HEK293 (cell line): ENCODE measurements at regions not wholly inside any gene's neighbourhood (a gene's known extent, or its start where the extent isn't known, plus 50 kb on each side); places are given as distances from the start of the nearest gene placed in this dataset.

ENCODE experiments used
- CTCF ChIA-PET: fragments of 350-600 bp; formaldehyde crosslinking; extraction: SDS; loops from one replicate; lab custom pipeline; 2021; ENCODE audit warnings: antibody characterized with exemption; lab: Yijun Ruan, JAX
- POLR2A ChIA-PET: fragments of 300-600 bp; formaldehyde crosslinking; extraction: SDS; loops from one replicate; lab custom pipeline; 2020; ENCODE audit warnings: antibody characterized with exemption, inconsistent platforms; lab: Yijun Ruan, JAX
- H3K27ac ChIP-seq: fragments of 200-500 bp; sonication (Bioruptor generic); 2 replicates; pipeline ENCODE4 v1.5.1; 2014; ENCODE audit warnings: low read depth, low read length, control low read depth, inconsistent platforms; ENCODE audit errors: extremely low read depth
- H3K36me3 ChIP-seq, 2 experiments: fragments of 200-500 bp in 1 of 2; sonication (Bioruptor generic) in 1 of 2; 1 replicate in 1 of 2; 2 replicates in 1 of 2; pipeline ENCODE4 v1.5.1; 2014 to 2017; ENCODE audit warnings: inconsistent platforms in 2 of 2, low read length in 2 of 2; ENCODE audit not compliant: control insufficient read depth in 2 of 2, insufficient read depth in 1 of 2
- H3K4me1 ChIP-seq: fragments of 200-500 bp; sonication (Bioruptor generic); 2 replicates; pipeline ENCODE4 v1.5.1; 2014; ENCODE audit warnings: mild to moderate bottlenecking, low read length, inconsistent platforms; ENCODE audit not compliant: control insufficient read depth, insufficient read depth
- H3K4me3 ChIP-seq: 2 replicates; pipeline ENCODE4 v1.5.1; 2011; ENCODE audit warnings: low read depth, mild to moderate bottlenecking, control low read depth, low read length, moderate library complexity
- H3K9me3 ChIP-seq: fragments of 200-500 bp; sonication (Bioruptor generic); 2 replicates; pipeline ENCODE4 v1.5.1; 2014; ENCODE audit warnings: low read depth, low read length, inconsistent platforms; ENCODE audit not compliant: control insufficient read depth, insufficient read depth
- GLI2 ChIP-seq: fragments of 450-650 bp; formaldehyde crosslinking; IDR thresholded peaks from 2 replicates; pipeline ENCODE4; 2017; ENCODE audit warnings: missing biosample characterization, missing genetic modification characterization, low read depth, borderline replicate concordance
- GLIS1 ChIP-seq: fragments of 450-650 bp; formaldehyde crosslinking; IDR thresholded peaks from 2 replicates; pipeline ENCODE4 v1.5.1; 2016; ENCODE audit warnings: missing biosample characterization, missing genetic modification characterization
- GLIS2 ChIP-seq: fragments of 450-650 bp; formaldehyde crosslinking; IDR thresholded peaks from 2 replicates; pipeline ENCODE4 v1.5.1; 2016; ENCODE audit warnings: missing biosample characterization, missing genetic modification characterization
- OVOL3 ChIP-seq: fragments of 450-650 bp; formaldehyde crosslinking; IDR thresholded peaks from 2 replicates; pipeline ENCODE4 v1.5.1; 2016; ENCODE audit warnings: missing biosample characterization, missing genetic modification characterization
- SALL2 ChIP-seq: fragments of 450-650 bp; formaldehyde crosslinking; IDR thresholded peaks from 2 replicates; pipeline ENCODE4 v1.5.0; 2017; ENCODE audit warnings: missing biosample characterization, mild to moderate bottlenecking, missing genetic modification characterization, borderline replicate concordance
- ZFP41 ChIP-seq: fragments of 450-650 bp; formaldehyde crosslinking; IDR thresholded peaks from 2 replicates; pipeline ENCODE4 v1.5.1; 2016; ENCODE audit warnings: missing biosample characterization, missing genetic modification characterization, borderline replicate concordance
- ZNF138 ChIP-seq: fragments of 450-650 bp; formaldehyde crosslinking; IDR thresholded peaks from 2 replicates; pipeline ENCODE4 v1.5.1; 2016; ENCODE audit warnings: missing biosample characterization, missing genetic modification characterization, borderline replicate concordance
- ZNF223 ChIP-seq: fragments of 450-650 bp; formaldehyde crosslinking; IDR thresholded peaks from 2 replicates; pipeline ENCODE4 v1.5.1; 2016; ENCODE audit warnings: missing biosample characterization, missing genetic modification characterization
- ZNF311 ChIP-seq: fragments of 450-650 bp; formaldehyde crosslinking; IDR thresholded peaks from 2 replicates; pipeline ENCODE4 v1.5.1; 2017; ENCODE audit warnings: missing biosample characterization, missing genetic modification characterization, borderline replicate concordance
- ZNF596 ChIP-seq: fragments of 450-650 bp; IDR thresholded peaks from 2 replicates; pipeline ENCODE4 v1.5.0; 2018; ENCODE audit warnings: missing biosample characterization, mild to moderate bottlenecking, missing genetic modification characterization, moderate library complexity
- ZNF600 ChIP-seq: fragments of 450-650 bp; formaldehyde crosslinking; IDR thresholded peaks from 2 replicates; pipeline ENCODE4 v1.5.1; 2016; ENCODE audit warnings: missing biosample characterization, missing genetic modification characterization
- ZNF626 ChIP-seq: fragments of 450-650 bp; sonication (Bioruptor Pico); formaldehyde crosslinking; IDR thresholded peaks from 2 replicates; pipeline ENCODE4 v1.5.1; 2018; ENCODE audit warnings: missing biosample characterization, missing genetic modification characterization, inconsistent platforms
- ZNF701 ChIP-seq: fragments of 450-650 bp; formaldehyde crosslinking; IDR thresholded peaks from 2 replicates; pipeline ENCODE4 v1.5.1; 2016; ENCODE audit warnings: missing biosample characterization, missing genetic modification characterization
- ZNF707 ChIP-seq: fragments of 450-650 bp; formaldehyde crosslinking; IDR thresholded peaks from 2 replicates; pipeline ENCODE4 v1.5.1; 2016; ENCODE audit warnings: missing biosample characterization, missing genetic modification characterization
- ZSCAN23 ChIP-seq: fragments of 450-650 bp; formaldehyde crosslinking; IDR thresholded peaks from 2 replicates; pipeline ENCODE4 v1.5.1; 2016; ENCODE audit warnings: missing biosample characterization, missing genetic modification characterization
- ZSCAN30 ChIP-seq: fragments of 450-650 bp; IDR thresholded peaks from 2 replicates; pipeline ENCODE4 v1.5.1; 2018; ENCODE audit warnings: missing biosample characterization, mild to moderate bottlenecking, missing genetic modification characterization, moderate library complexity
- TF ChIP-seq, protein P1 (sequence below): fragments of 450-650 bp; formaldehyde crosslinking; IDR thresholded peaks from 2 replicates; pipeline ENCODE4 v1.5.1; 2016; ENCODE audit warnings: missing biosample characterization, missing genetic modification characterization, borderline replicate concordance

GRCh38 chr3:15978801-15979200 lies 181.0 kb upstream of the ANKRD28 start:
- Histone ChIP-seq H3K27ac (no peak overlapping the region), H3K9me3 (no peaks in the 10 kb centered on the region), H3K4me3 (no peak overlapping the region), H3K36me3 (no peaks in the 10 kb centered on the region), H3K4me1 (peaks cover 4% of the 10 kb centered on the region)
- POLR2A ChIA-PET: no interaction called here
- TF ChIP-seq ZSCAN30 (tag by site-specific recombination) (no peak), GLIS2 (tag by site-specific recombination) (no peak), OVOL3 (tag by site-specific recombination) (no peak)
- CTCF ChIA-PET: no interaction called here

- ChIA-PET POLR2A (no interaction called here), CTCF (no interaction called here)
- Histone ChIP-seq H3K4me1 (peaks cover 4% of the 10 kb centered on the region), H3K4me3 (no peak overlapping the region)
- TF ChIP-seq ZFP41 (tag by site-specific recombination) (no peak), ZSCAN23 (tag by site-specific recombination) (no peak), ZNF311 (tag by site-specific recombination) (no peak), ZNF223 (tag by site-specific recombination) (no peak), ZNF707 (no peak), SALL2 (tag by site-specific recombination) (no peak), ZNF701 (no peak), GLI2 (no peak)
- TF ChIP-seq, all 188 proteins: peak for 0
- no peak overlapping the region for H3K27ac ChIP-seq
- no peaks in the 10 kb centered on the region for H3K36me3 ChIP-seq
- H3K9me3 ChIP-seq: no peaks in the 10 kb centered on the region
Measured at GRCh38 chr3:15979495-15979894, 181.7 kb upstream of the ANKRD28 start.

DNA sequence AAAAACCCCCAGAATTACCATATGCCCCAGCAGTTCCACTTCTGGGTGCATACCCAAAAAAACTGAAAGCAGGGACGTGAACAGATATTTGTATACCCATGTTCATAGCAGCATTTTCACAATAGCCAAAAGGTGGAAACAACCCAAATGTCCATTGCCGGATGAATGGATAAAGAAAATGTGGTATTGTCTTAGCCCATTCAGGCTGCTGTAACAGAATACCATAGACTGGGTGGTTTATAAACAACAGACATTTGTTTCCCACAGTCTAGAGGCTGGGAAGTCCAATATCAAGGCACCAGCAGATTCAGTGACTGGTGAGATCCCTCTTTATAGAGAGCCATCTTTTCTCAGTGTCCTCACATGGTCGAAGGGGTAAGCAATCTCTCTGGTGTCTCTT lies 182.1 kb upstream of the ANKRD28 start:
- CTCF ChIA-PET: no interaction called here
- no peak overlapping the region for H3K27ac ChIP-seq
- no peak overlapping the region for H3K4me3 ChIP-seq
- TF ChIP-seq ZNF626 (tag by site-specific recombination) (no peak), ZNF596 (tag by site-specific recombination) (no peak), ZNF223 (tag by site-specific recombination) (no peak), ZNF138 (tag by site-specific recombination) (no peak), GLIS1 (tag by site-specific recombination) (no peak), ZNF600 (tag by site-specific recombination) (no peak)
- TF ChIP-seq, protein P1, sequence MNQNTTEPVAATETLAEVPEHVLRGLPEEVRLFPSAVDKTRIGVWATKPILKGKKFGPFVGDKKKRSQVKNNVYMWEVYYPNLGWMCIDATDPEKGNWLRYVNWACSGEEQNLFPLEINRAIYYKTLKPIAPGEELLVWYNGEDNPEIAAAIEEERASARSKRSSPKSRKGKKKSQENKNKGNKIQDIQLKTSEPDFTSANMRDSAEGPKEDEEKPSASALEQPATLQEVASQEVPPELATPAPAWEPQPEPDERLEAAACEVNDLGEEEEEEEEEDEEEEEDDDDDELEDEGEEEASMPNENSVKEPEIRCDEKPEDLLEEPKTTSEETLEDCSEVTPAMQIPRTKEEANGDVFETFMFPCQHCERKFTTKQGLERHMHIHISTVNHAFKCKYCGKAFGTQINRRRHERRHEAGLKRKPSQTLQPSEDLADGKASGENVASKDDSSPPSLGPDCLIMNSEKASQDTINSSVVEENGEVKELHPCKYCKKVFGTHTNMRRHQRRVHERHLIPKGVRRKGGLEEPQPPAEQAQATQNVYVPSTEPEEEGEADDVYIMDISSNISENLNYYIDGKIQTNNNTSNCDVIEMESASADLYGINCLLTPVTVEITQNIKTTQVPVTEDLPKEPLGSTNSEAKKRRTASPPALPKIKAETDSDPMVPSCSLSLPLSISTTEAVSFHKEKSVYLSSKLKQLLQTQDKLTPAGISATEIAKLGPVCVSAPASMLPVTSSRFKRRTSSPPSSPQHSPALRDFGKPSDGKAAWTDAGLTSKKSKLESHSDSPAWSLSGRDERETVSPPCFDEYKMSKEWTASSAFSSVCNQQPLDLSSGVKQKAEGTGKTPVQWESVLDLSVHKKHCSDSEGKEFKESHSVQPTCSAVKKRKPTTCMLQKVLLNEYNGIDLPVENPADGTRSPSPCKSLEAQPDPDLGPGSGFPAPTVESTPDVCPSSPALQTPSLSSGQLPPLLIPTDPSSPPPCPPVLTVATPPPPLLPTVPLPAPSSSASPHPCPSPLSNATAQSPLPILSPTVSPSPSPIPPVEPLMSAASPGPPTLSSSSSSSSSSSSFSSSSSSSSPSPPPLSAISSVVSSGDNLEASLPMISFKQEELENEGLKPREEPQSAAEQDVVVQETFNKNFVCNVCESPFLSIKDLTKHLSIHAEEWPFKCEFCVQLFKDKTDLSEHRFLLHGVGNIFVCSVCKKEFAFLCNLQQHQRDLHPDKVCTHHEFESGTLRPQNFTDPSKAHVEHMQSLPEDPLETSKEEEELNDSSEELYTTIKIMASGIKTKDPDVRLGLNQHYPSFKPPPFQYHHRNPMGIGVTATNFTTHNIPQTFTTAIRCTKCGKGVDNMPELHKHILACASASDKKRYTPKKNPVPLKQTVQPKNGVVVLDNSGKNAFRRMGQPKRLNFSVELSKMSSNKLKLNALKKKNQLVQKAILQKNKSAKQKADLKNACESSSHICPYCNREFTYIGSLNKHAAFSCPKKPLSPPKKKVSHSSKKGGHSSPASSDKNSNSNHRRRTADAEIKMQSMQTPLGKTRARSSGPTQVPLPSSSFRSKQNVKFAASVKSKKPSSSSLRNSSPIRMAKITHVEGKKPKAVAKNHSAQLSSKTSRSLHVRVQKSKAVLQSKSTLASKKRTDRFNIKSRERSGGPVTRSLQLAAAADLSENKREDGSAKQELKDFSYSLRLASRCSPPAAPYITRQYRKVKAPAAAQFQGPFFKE (tag by site-specific recombination): no peak
- TF ChIP-seq, all 188 proteins: peak for 0
- Histone ChIP-seq H3K9me3 (no peaks in the 10 kb centered on the region), H3K36me3 (no peaks in the 10 kb centered on the region), H3K4me1 (peaks cover 4% of the 10 kb centered on the region)
- POLR2A ChIA-PET: no interaction called here
